ENCODE measurements at regions not wholly inside any gene's neighbourhood (a gene's known extent, or its start where the extent isn't known, plus 50 kb on each side); places are given as distances from the start of the nearest gene placed in this dataset.

- Histone ChIP-seq H3K18ac (ENCODE audit: extremely low read depth, low read length) (no peak overlapping the region), H2AK5ac (ENCODE audit: low read depth, low read length) (no peak overlapping the region), H2BK5ac (ENCODE audit: low read depth, low read length) (no peak overlapping the region), H3K56ac (replicated peaks; ENCODE audit: insufficient read length, low read depth, low read length) (no peak overlapping the region), H2BK12ac (ENCODE audit: low read depth, low read length) (no peak overlapping the region), H4K8ac (ENCODE audit: extremely low read depth, insufficient read depth, low read length) (no peak overlapping the region), H2BK15ac (ENCODE audit: low read length) (no peak overlapping the region), H3K4me2 (ENCODE audit: insufficient read depth in 1 of 2, low read depth in 2 of 2, low read length in 2 of 2) (no peak overlapping the region), H4K5ac (ENCODE audit: insufficient read length, low read depth, low read length) (no peak overlapping the region), H2AFZ (ENCODE audit: low read length) (no peak overlapping the region), H3K27me3 (replicated peaks in 1 of 4; ENCODE audit: control insufficient read depth in 3 of 4, extremely low read depth in 1 of 4, insufficient read depth in 3 of 4, low read length in 3 of 4) (no peaks in the 10 kb centered on the region), H3K79me1 (ENCODE audit: low read depth, low read length) (no peaks in the 10 kb centered on the region), H3K79me2 (ENCODE audit: control insufficient read depth in 1 of 2, insufficient read depth in 2 of 2, low read length in 2 of 2) (no peaks in the 10 kb centered on the region), H3K9me3 (ENCODE audit: insufficient read depth in 2 of 2, low read depth in 1 of 2, low read length in 1 of 2) (no peaks in the 10 kb centered on the region), H3K9ac (replicated peaks in 1 of 4; ENCODE audit: extremely low read depth in 1 of 4, low read depth in 3 of 4, low read length in 3 of 4) (no peak overlapping the region), H3K23me2 (ENCODE audit: low read depth, low read length) (no peaks in the 10 kb centered on the region), H3K4me1 (replicated peaks in 1 of 4; ENCODE audit: control insufficient read depth in 3 of 4, insufficient read depth in 4 of 4, low read length in 3 of 4) (no peaks in the 10 kb centered on the region), H3K4ac (replicated peaks; ENCODE audit: insufficient read length, low read depth, low read length) (no peak overlapping the region), H3K36me3 (ENCODE audit: control insufficient read depth in 2 of 4, insufficient read depth in 4 of 4, low read length in 3 of 4) (no peaks in the 10 kb centered on the region), H3K23ac (ENCODE audit: insufficient read length) (no peak overlapping the region), H2BK20ac (ENCODE audit: low read length) (no peak overlapping the region), H2BK120ac (replicated peaks; ENCODE audit: low read depth, low read length) (no peak overlapping the region), H4K91ac (replicated peaks; ENCODE audit: insufficient read length, low read length) (no peak overlapping the region), H3K14ac (ENCODE audit: insufficient read length) (no peak overlapping the region), H3K4me3 (ENCODE audit: extremely low read depth in 1 of 4, insufficient read depth in 2 of 4, low read depth in 3 of 4, low read length in 4 of 4) (no peak overlapping the region), H3K27ac (ENCODE audit: low read depth, low read length) (no peak overlapping the region), H4K20me1 (replicated peaks in 1 of 2; ENCODE audit: control insufficient read depth in 1 of 2, insufficient read depth in 2 of 2, low read length in 2 of 2) (no peaks in the 10 kb centered on the region)
- FAIRE-seq (no peak), DNase-seq (ENCODE audit: low read depth in 1 of 2, low spot score in 2 of 2) (no peak)
- ChIA-PET CTCF (ENCODE audit: partially characterized antibody) (interaction anchor here (0.8 kb wide), 1 partner anchor 111 kb away, joined by 4 read pairs; no protein-coding TSS in a partner anchor), POLR2A (ENCODE audit: partially characterized antibody) (no interaction called here)
- TF ChIP-seq BRCA1 (IDR thresholded peaks at IDR 0.05; ENCODE audit: low read depth, low read length): no peak
- TF ChIP-seq RXRA (IDR thresholded peaks at IDR 0.05; ENCODE audit: insufficient read depth, low read depth, low read length): no peak
- no peak for TF ChIP-seq SRF (IDR thresholded peaks at IDR 0.05; ENCODE audit: low read depth, low read length)
- TF ChIP-seq CEBPB (IDR thresholded peaks at IDR 0.05; ENCODE audit: low read depth, low read length): no peak
- no peak for TF ChIP-seq KDM1A (IDR thresholded peaks at IDR 0.05; ENCODE audit: borderline replicate concordance, low read length)
Measured at GRCh38 chr9:79143211-79143610, 428.6 kb upstream of the TLE4 start.
